Spleen (tissue), 11 donors: ENCODE measurements at regions not wholly inside any gene's neighbourhood (a gene's known extent, or its start where the extent isn't known, plus 50 kb on each side); places are given as distances from the start of the nearest gene placed in this dataset.

Experiments used
- DNase-seq: peaks from one replicate; pipeline ENCODE4 v3.0.0-alpha.2; 2020
- H3K27ac ChIP-seq, 8 donors: fragments of 200-600 bp; sonication (generic) in 7 of 8; 1 replicate in 4 of 8; 2 replicates in 4 of 8; pipeline versions ENCODE4 v1.5.0 to v1.8.0; 2016 to 2021; ENCODE audit warnings: inconsistent platforms in 4 of 8, mild to moderate bottlenecking in 4 of 8, moderate library complexity in 1 of 8
- H3K27me3 ChIP-seq, 7 donors: fragments of 200-600 bp; sonication (generic) in 6 of 7; replicated peaks in 1 of 7; 1 replicate in 4 of 7; 2 replicates in 3 of 7; pipeline versions ENCODE4 v1.5.0 to v1.8.0; 2016 to 2021; ENCODE audit warnings: inconsistent platforms in 3 of 7, mild to moderate bottlenecking in 1 of 7
- H3K36me3 ChIP-seq, 6 donors: fragments of 200-600 bp; sonication (generic) in 5 of 6; 1 replicate in 4 of 6; 2 replicates in 2 of 6; pipeline versions ENCODE4 v1.5.0 to v1.8.0; 2016 to 2021; ENCODE audit warnings: inconsistent platforms in 2 of 6
- H3K4me1 ChIP-seq, 6 donors: fragments of 200-600 bp; sonication (generic) in 5 of 6; 1 replicate in 3 of 6; 2 replicates in 3 of 6; pipeline versions ENCODE4 v1.5.0 to v1.8.0; 2016 to 2021; ENCODE audit warnings: inconsistent platforms in 3 of 6
- H3K4me3 ChIP-seq, 8 donors: fragments of 200-600 bp; sonication (generic) in 7 of 8; 1 replicate in 4 of 8; 2 replicates in 4 of 8; pipeline versions ENCODE4 v1.5.0 to v1.8.0; 2016 to 2021; ENCODE audit warnings: inconsistent platforms in 4 of 8, mild to moderate bottlenecking in 4 of 8, moderate library complexity in 2 of 8
- H3K9me3 ChIP-seq, 8 donors: fragments of 200-600 bp; sonication (generic) in 7 of 8; 1 replicate in 4 of 8; 2 replicates in 4 of 8; pipeline versions ENCODE4 v1.5.0 to v1.8.0; 2016 to 2021; ENCODE audit warnings: inconsistent platforms in 4 of 8
- POLR2A ChIP-seq, 3 donors: fragments of 450-650 bp; IDR thresholded peaks; one replicate each; pipeline ENCODE4 v1.5.1; 2017; ENCODE audit warnings: antibody characterized with exemption in 3 of 3, mild to moderate bottlenecking in 1 of 3
- POLR2AphosphoS5 ChIP-seq, 3 donors: sonication (generic); formaldehyde crosslinking; IDR thresholded peaks; one replicate each; pipeline ENCODE4 v1.5.1; 2017; ENCODE audit warnings: antibody characterized with exemption in 3 of 3
- WGBS, 5 donors: extraction: QIAGEN DNeasy Blood & Tissue Kit in 3 of 5; methylation state at CpG; one replicate each; pipeline versions ENCODE4 v1.1.5 to v1.1.7; 2013 to 2018; 5-methylcytosine and 5-hydroxymethylcytosine counted together
- intact Hi-C: fragments of 100-400 bp; cut with DNase I; formaldehyde crosslinking; loops from one replicate; pipeline ENCODE4 v1.15.0; 2023; ENCODE audit warnings: low total_unique reads
- TF ChIP-seq, protein P1 (sequence below), 11 experiments: fragments of 200-600 bp in 7 of 11; fragments of 450-650 bp in 4 of 11; sonication (generic) in 4 of 11; IDR thresholded peaks in 8 of 11; conservative IDR thresholded peaks in 3 of 11; 1 replicate in 7 of 11; 2 replicates in 4 of 11; pipeline versions ENCODE4 v1.4.0 to v1.8.0; 2016 to 2021; ENCODE audit warnings: antibody characterized with exemption in 11 of 11, inconsistent platforms in 4 of 11, mild to moderate bottlenecking in 1 of 11
- donor health status: healthy with polysubstance abuse.
- donor health status: DM: no; HTN: no; CAD: no; lungs with moderate emphysema.
- donor health status: DM: no; HTN: no; CAD: no.
- donor health status: Bipolar disorder and iron deficiency.
- donor health status: healthy.
- donor health status: DM: no; HTN: no; CAD: no.
- donor health status: DM: yes; HTN: yes; CAD: no.

- no peaks in the 10 kb centered on the region for H3K4me1 ChIP-seq
- TF ChIP-seq, protein P1, sequence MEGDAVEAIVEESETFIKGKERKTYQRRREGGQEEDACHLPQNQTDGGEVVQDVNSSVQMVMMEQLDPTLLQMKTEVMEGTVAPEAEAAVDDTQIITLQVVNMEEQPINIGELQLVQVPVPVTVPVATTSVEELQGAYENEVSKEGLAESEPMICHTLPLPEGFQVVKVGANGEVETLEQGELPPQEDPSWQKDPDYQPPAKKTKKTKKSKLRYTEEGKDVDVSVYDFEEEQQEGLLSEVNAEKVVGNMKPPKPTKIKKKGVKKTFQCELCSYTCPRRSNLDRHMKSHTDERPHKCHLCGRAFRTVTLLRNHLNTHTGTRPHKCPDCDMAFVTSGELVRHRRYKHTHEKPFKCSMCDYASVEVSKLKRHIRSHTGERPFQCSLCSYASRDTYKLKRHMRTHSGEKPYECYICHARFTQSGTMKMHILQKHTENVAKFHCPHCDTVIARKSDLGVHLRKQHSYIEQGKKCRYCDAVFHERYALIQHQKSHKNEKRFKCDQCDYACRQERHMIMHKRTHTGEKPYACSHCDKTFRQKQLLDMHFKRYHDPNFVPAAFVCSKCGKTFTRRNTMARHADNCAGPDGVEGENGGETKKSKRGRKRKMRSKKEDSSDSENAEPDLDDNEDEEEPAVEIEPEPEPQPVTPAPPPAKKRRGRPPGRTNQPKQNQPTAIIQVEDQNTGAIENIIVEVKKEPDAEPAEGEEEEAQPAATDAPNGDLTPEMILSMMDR (IDR thresholded peaks at IDR 0.05 in 8 of 11, conservative IDR thresholded peaks at IDR 0.05 in 3 of 11) = no peak
- no peak for TF ChIP-seq POLR2AphosphoS5 (IDR thresholded peaks at IDR 0.05)
- TF ChIP-seq POLR2A (IDR thresholded peaks at IDR 0.05) = no peak
- DNase-seq = no peak
- no peaks in the 10 kb centered on the region for H3K36me3 ChIP-seq
- H3K27me3 ChIP-seq = peaks cover 0 to 14% (median 0%) of the 10 kb centered on the region in 7 donors
- intact Hi-C loops = no loop called here
- H3K4me3 ChIP-seq = no peak overlapping the region
- WGBS, 5 donors = 82 to 93% (median 88%) methylated on average over 9 of the region's 9 CpGs
- H3K9me3 ChIP-seq = no peaks in the 10 kb centered on the region
- H3K27ac ChIP-seq = no peak overlapping the region
Observed at GRCh38 chr20:48204499-48204898, 419.2 kb upstream of the SULF2 start.

- H3K27me3 ChIP-seq = peaks cover 0 to 14% (median 0%) of the 10 kb centered on the region in 7 donors
- no peak for TF ChIP-seq POLR2AphosphoS5 (IDR thresholded peaks at IDR 0.05)
- TF ChIP-seq POLR2A (IDR thresholded peaks at IDR 0.05) = no peak
- TF ChIP-seq, protein P1 (IDR thresholded peaks at IDR 0.05 in 8 of 11, conservative IDR thresholded peaks at IDR 0.05 in 3 of 11) = no peak
- no peak for DNase-seq
- intact Hi-C loops = no loop called here
- no peak overlapping the region for H3K27ac ChIP-seq
- no peak overlapping the region for H3K4me3 ChIP-seq
- no peaks in the 10 kb centered on the region for H3K9me3 ChIP-seq
- H3K4me1 ChIP-seq = no peaks in the 10 kb centered on the region
- WGBS, 5 donors = 53 to 72% (median 64%) methylated on average over 6 of the region's 6 CpGs
- H3K36me3 ChIP-seq = no peaks in the 10 kb centered on the region
Observed at GRCh38 chr20:48203252-48203651, 418.0 kb upstream of the SULF2 start.

GRCh38 chr20:48202334-48203113 is 417.2 kb upstream of the SULF2 start:
- H3K4me3 ChIP-seq = no peak overlapping the region
- no peaks in the 10 kb centered on the region for H3K9me3 ChIP-seq
- intact Hi-C loops = no loop called here
- peak; percentile 14 for DNase-seq
- WGBS, 5 donors = 77 to 88% (median 84%) methylated on average over 16 to 19 of the region's 19 CpGs
- H3K27me3 ChIP-seq = peaks cover 0 to 14% (median 0%) of the 10 kb centered on the region in 7 donors
- no peaks in the 10 kb centered on the region for H3K36me3 ChIP-seq
- TF ChIP-seq POLR2AphosphoS5 (IDR thresholded peaks at IDR 0.05) = no peak
- TF ChIP-seq, protein P1 (IDR thresholded peaks at IDR 0.05 in 8 of 11, conservative IDR thresholded peaks at IDR 0.05 in 3 of 11) = no peak
- no peak for TF ChIP-seq POLR2A (IDR thresholded peaks at IDR 0.05)
- H3K27ac ChIP-seq = no peak overlapping the region
- no peaks in the 10 kb centered on the region for H3K4me1 ChIP-seq

DNA sequence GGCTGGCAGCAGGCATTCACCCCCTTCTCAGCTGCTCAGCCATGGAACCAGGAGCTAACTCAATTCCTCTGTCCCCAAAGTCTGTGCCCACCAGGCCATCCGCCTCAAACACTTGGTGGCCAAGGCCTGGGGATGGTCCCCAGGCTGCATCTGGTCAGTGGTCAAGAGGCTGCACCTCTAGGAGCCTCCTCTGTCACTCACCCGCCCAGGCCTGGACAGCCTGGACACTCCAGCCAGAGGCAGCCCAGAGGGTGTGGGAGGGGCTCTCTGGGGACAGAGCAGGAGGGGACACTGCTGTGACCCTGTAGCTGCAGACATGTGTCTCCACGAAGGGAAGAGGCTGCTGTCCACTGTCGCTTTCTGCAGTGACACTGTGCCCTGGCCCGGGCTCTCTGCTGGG is 416.6 kb upstream of the SULF2 start:
- TF ChIP-seq, protein P1 (IDR thresholded peaks at IDR 0.05 in 8 of 11, conservative IDR thresholded peaks at IDR 0.05 in 3 of 11) = no peak
- TF ChIP-seq POLR2AphosphoS5 (IDR thresholded peaks at IDR 0.05) = no peak
- no peak for TF ChIP-seq POLR2A (IDR thresholded peaks at IDR 0.05)
- intact Hi-C loops = no loop called here
- no peak overlapping the region for H3K4me3 ChIP-seq
- no peaks in the 10 kb centered on the region for H3K9me3 ChIP-seq
- no peaks in the 10 kb centered on the region for H3K36me3 ChIP-seq
- H3K4me1 ChIP-seq = no peaks in the 10 kb centered on the region
- peak; percentile 59 for DNase-seq
- WGBS, 5 donors = 71 to 100% (median 76%) methylated on average over 2 to 5 of the region's 5 CpGs
- H3K27me3 ChIP-seq = peaks cover 0 to 14% (median 0%) of the 10 kb centered on the region in 7 donors
- H3K27ac ChIP-seq = no peak overlapping the region
